Fibroblast of lung (primary cell): ENCODE measurements at regions not wholly inside any gene's neighbourhood (a gene's known extent, or its start where the extent isn't known, plus 50 kb on each side); places are given as distances from the start of the nearest gene placed in this dataset.

Source experiments
- DNase-seq, 2 donors: peaks; one replicate each; pipeline versions ENCODE4 v3.0.0 to v3.0.0-alpha.2; 2010; ENCODE audit warnings: low read depth in 2 of 2
- H2AFZ ChIP-seq: 2 replicates; pipeline ENCODE4 v1.5.1; 2012; ENCODE audit warnings: low read length, control low read depth, inconsistent platforms
- H3K27ac ChIP-seq: 2 replicates; pipeline ENCODE4 v1.5.1; 2011; ENCODE audit warnings: low read length, control low read depth; ENCODE audit not compliant: insufficient read depth
- H3K27me3 ChIP-seq: 2 replicates; pipeline ENCODE4 v1.5.1; 2011; ENCODE audit warnings: mild to moderate bottlenecking, low read length; ENCODE audit not compliant: control insufficient read depth, insufficient read depth
- H3K36me3 ChIP-seq: 2 replicates; pipeline ENCODE4 v1.5.1; 2011; ENCODE audit warnings: low read length; ENCODE audit not compliant: control insufficient read depth, insufficient read depth
- H3K4me1 ChIP-seq: 2 replicates; pipeline ENCODE4 v1.5.1; 2011; ENCODE audit warnings: low read length; ENCODE audit not compliant: control insufficient read depth, insufficient read depth; ENCODE audit errors: extremely low read depth
- H3K4me2 ChIP-seq: 2 replicates; pipeline ENCODE4 v1.5.1; 2011; ENCODE audit warnings: low read length, control low read depth; ENCODE audit not compliant: insufficient read depth; ENCODE audit errors: extremely low read depth
- H3K4me3 ChIP-seq, 4 experiments: fragments of 200-600 bp in 1 of 4; sonication (generic) in 1 of 4; replicated peaks in 1 of 4; 2 replicates each; pipeline ENCODE4 v1.5.1; 2011 to 2016; ENCODE audit warnings: low read length in 4 of 4, low read depth in 3 of 4, mild to moderate bottlenecking in 3 of 4, control low read depth in 2 of 4, inconsistent platforms in 1 of 4, mixed read lengths in 1 of 4; ENCODE audit not compliant: insufficient read depth in 1 of 4; ENCODE audit errors: control extremely low read depth in 1 of 4
- H3K79me2 ChIP-seq: 2 replicates; pipeline ENCODE4 v1.5.1; 2012; ENCODE audit warnings: mild to moderate bottlenecking, low read length, inconsistent platforms; ENCODE audit not compliant: control insufficient read depth, insufficient read depth
- H3K9ac ChIP-seq: 2 replicates; pipeline ENCODE4 v1.5.1; 2011; ENCODE audit warnings: mild to moderate bottlenecking, low read length, control low read depth; ENCODE audit not compliant: insufficient read depth
- H3K9me3 ChIP-seq: 2 replicates; pipeline ENCODE4 v1.5.1; 2012; ENCODE audit warnings: low read depth, low read length; ENCODE audit not compliant: control insufficient read depth, insufficient read depth
- H4K20me1 ChIP-seq: 2 replicates; pipeline ENCODE4 v1.5.1; 2011; ENCODE audit warnings: low read length; ENCODE audit not compliant: control insufficient read depth, insufficient read depth; ENCODE audit errors: extremely low read depth
- EZH2 ChIP-seq: IDR thresholded peaks from 2 replicates; pipeline ENCODE4 v1.5.1; 2012; ENCODE audit warnings: low read length, control low read depth, mild to moderate bottlenecking; ENCODE audit errors: missing control alignments
- TF ChIP-seq, protein P1 (sequence below), 2 donors: IDR thresholded peaks in 1 of 2; conservative IDR thresholded peaks in 1 of 2; 1 replicate in 1 of 2; 2 replicates in 1 of 2; pipeline ENCODE4 v1.5.1; 2011 to 2012; ENCODE audit warnings: low read length in 2 of 2, control low read depth in 1 of 2, inconsistent platforms in 1 of 2, low read depth in 1 of 2, mild to moderate bottlenecking in 1 of 2

DNA sequence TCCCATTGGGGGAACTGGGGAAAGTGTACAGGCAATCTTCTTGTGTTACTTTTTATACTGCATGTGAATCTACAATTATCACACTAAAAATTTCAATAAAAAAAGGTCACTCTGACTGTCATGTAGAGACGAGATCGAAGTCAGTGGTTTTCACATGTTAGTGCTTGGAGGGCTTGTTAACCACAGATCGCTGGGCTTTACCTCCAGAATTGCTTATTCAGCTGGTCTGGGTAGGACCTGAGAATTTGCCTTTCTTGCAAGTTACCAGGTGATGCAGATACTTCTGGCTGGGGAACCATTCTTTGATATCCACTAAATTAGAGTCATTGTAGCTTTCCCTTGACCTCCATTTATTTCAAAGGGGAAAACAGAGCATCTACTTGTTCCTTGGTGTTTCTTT is 62.8 kb upstream of the SLC38A4 start:
- H3K9ac ChIP-seq = no peak overlapping the region
- no peaks in the 10 kb centered on the region for H3K4me1 ChIP-seq
- H3K79me2 ChIP-seq = no peaks in the 10 kb centered on the region
- TF ChIP-seq EZH2 = no peak
- TF ChIP-seq, protein P1, sequence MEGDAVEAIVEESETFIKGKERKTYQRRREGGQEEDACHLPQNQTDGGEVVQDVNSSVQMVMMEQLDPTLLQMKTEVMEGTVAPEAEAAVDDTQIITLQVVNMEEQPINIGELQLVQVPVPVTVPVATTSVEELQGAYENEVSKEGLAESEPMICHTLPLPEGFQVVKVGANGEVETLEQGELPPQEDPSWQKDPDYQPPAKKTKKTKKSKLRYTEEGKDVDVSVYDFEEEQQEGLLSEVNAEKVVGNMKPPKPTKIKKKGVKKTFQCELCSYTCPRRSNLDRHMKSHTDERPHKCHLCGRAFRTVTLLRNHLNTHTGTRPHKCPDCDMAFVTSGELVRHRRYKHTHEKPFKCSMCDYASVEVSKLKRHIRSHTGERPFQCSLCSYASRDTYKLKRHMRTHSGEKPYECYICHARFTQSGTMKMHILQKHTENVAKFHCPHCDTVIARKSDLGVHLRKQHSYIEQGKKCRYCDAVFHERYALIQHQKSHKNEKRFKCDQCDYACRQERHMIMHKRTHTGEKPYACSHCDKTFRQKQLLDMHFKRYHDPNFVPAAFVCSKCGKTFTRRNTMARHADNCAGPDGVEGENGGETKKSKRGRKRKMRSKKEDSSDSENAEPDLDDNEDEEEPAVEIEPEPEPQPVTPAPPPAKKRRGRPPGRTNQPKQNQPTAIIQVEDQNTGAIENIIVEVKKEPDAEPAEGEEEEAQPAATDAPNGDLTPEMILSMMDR (conservative IDR thresholded peaks at IDR 0.05 in 1 of 2, IDR thresholded peaks at IDR 0.05 in 1 of 2; ENCODE audit: low read depth in 1 of 2, low read length in 2 of 2) = no peak
- no peak overlapping the region for H3K27ac ChIP-seq
- no peak overlapping the region for H3K4me3 ChIP-seq
- no peak overlapping the region for H3K4me2 ChIP-seq
- H3K36me3 ChIP-seq = no peaks in the 10 kb centered on the region
- no peak overlapping the region for H2AFZ ChIP-seq
- H4K20me1 ChIP-seq = no peaks in the 10 kb centered on the region
- H3K9me3 ChIP-seq = no peaks in the 10 kb centered on the region
- H3K27me3 ChIP-seq = no peaks in the 10 kb centered on the region
- no peak for DNase-seq

DNA sequence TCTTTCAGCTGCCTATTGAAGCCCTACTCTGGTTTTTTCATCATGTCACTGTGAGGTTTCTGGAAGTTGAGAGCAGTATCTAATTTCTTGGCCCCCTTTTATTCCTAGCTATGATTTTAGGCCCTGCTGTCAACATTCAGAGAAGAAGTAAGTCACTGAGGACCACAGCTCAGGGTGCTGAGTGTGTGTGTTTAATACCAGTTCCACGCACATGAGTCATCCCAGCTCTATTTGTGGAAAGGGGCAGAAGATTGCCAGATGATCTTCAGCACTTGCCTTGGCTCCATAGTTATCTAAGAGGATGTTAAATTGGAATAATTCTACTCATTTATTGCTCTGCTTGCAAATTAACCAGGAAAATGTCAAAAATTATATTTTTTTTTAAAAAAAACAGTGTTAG is 65.5 kb upstream of the SLC38A4 start:
- Histone ChIP-seq H3K27ac (no peak overlapping the region), H3K4me3 (no peak overlapping the region), H2AFZ (no peak overlapping the region), H3K36me3 (no peaks in the 10 kb centered on the region), H3K27me3 (no peaks in the 10 kb centered on the region), H3K9me3 (no peaks in the 10 kb centered on the region), H3K79me2 (no peaks in the 10 kb centered on the region), H3K4me1 (no peaks in the 10 kb centered on the region), H3K4me2 (no peak overlapping the region), H3K9ac (no peak overlapping the region), H4K20me1 (no peaks in the 10 kb centered on the region)
- no peak for TF ChIP-seq EZH2
- TF ChIP-seq, protein P1 (conservative IDR thresholded peaks at IDR 0.05 in 1 of 2, IDR thresholded peaks at IDR 0.05 in 1 of 2; ENCODE audit: low read depth in 1 of 2, low read length in 2 of 2) = no peak
- peak in 1 of 2 donors; percentile 51 for DNase-seq

DNA sequence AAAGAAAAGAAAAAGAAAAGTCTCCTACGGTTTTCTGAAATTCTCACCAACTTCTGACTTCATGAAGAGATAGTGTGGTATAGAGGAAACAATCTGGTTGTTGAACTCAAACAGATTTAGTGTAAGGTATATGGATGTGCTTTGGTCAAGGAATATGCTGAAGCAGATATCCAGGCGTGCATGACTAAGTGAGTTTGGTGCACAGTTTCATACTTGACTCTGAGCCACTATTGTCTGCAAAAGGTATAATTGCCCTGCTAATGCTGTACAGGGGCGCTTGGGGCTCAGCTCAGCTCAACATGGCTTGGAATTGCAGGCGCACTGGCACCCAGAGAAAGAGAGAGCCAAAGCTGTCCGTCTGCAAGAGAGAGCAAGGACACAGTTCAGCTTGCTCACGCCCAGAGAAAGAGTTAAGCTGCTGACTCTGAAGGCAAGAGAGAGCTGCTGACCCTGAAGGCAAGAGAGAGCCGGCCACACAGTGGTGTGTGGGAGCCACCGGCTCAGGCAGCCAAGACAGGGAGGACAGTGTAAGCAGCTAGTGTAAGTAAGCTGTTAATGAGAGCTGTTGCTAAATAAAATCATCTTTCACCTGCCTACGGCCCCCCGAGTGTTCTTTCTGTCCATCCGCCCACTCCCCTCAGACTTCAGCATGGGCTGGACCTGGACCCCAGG is 66.4 kb upstream of the SLC38A4 start:
- H2AFZ ChIP-seq = no peak overlapping the region
- H3K4me1 ChIP-seq = no peaks in the 10 kb centered on the region
- DNase-seq = no peak
- H3K9me3 ChIP-seq = no peaks in the 10 kb centered on the region
- H3K79me2 ChIP-seq = no peaks in the 10 kb centered on the region
- H3K27me3 ChIP-seq = no peaks in the 10 kb centered on the region
- H3K4me3 ChIP-seq = no peak overlapping the region
- TF ChIP-seq EZH2 = no peak
- TF ChIP-seq, protein P1 (conservative IDR thresholded peaks at IDR 0.05 in 1 of 2, IDR thresholded peaks at IDR 0.05 in 1 of 2; ENCODE audit: low read depth in 1 of 2, low read length in 2 of 2) = no peak
- no peak overlapping the region for H3K9ac ChIP-seq
- H3K4me2 ChIP-seq = no peak overlapping the region
- H3K36me3 ChIP-seq = no peaks in the 10 kb centered on the region
- no peak overlapping the region for H3K27ac ChIP-seq
- H4K20me1 ChIP-seq = no peaks in the 10 kb centered on the region
